ENCODE measurements at regions not wholly inside any gene's neighbourhood (a gene's known extent, or its start where the extent isn't known, plus 50 kb on each side); places are given as distances from the start of the nearest gene placed in this dataset.
A peak's percentile ranks its signal among the peaks of the same experiment; 100 is the strongest.

- FAIRE-seq = no peak
- intact Hi-C loops (cut with DNase I) = no loop called here
- DNase-seq = peak in 1 of 6 donors; percentile 28
These were observed 51.3 kb upstream of the AMZ2 start for GRCh38 chr17:68196394-68197090.

GRCh38 chr17:68197091-68197996 lies 50.5 kb upstream of the AMZ2 start:
- Histone ChIP-seq H3K27ac (no peak overlapping the region), H3K36me3 (no peaks in the 10 kb centered on the region), H3K9me3 (no peaks in the 10 kb centered on the region), H3K4me1 (peaks cover 0 to 26% (median 17%) of the 10 kb centered on the region in 3 donors), H3K4me3 (peak overlapping the region in 2 of 4 donors; percentile 6 to 40), H3K27me3 (peaks cover 0 to 25% (median 3%) of the 10 kb centered on the region in 4 donors)
- TF ChIP-seq CTCF (IDR thresholded peaks at IDR 0.05) = no peak
- peak in 3 of 6 donors; percentile 32 to 78 (median 68) for DNase-seq
- ATAC-seq = peak in 2 of 4 donors; percentile 2 to 6
- WGBS, 2 donors = 3% methylated on average over 50 to 53 of the region's 53 CpGs
- intact Hi-C loops (cut with DNase I) = no loop called here
- FAIRE-seq = no peak

More at GRCh38 chr17:68196394-68197090, 51.3 kb upstream of the AMZ2 start:
- no peak for TF ChIP-seq CTCF (IDR thresholded peaks at IDR 0.05)
- peak overlapping the region in 2 of 4 donors; percentile 6 to 40 for H3K4me3 ChIP-seq
- H3K36me3 ChIP-seq = no peaks in the 10 kb centered on the region
- ATAC-seq = peak in 1 of 4 donors; percentile 4
- peaks cover 0 to 26% (median 17%) of the 10 kb centered on the region in 3 donors for H3K4me1 ChIP-seq
- H3K27ac ChIP-seq = no peak overlapping the region
- WGBS, 2 donors = 0 to 1% methylated on average over 50 to 63 of the region's 63 CpGs
- H3K27me3 ChIP-seq = peaks cover 0 to 25% (median 3%) of the 10 kb centered on the region in 4 donors
- H3K9me3 ChIP-seq = no peaks in the 10 kb centered on the region

DNA sequence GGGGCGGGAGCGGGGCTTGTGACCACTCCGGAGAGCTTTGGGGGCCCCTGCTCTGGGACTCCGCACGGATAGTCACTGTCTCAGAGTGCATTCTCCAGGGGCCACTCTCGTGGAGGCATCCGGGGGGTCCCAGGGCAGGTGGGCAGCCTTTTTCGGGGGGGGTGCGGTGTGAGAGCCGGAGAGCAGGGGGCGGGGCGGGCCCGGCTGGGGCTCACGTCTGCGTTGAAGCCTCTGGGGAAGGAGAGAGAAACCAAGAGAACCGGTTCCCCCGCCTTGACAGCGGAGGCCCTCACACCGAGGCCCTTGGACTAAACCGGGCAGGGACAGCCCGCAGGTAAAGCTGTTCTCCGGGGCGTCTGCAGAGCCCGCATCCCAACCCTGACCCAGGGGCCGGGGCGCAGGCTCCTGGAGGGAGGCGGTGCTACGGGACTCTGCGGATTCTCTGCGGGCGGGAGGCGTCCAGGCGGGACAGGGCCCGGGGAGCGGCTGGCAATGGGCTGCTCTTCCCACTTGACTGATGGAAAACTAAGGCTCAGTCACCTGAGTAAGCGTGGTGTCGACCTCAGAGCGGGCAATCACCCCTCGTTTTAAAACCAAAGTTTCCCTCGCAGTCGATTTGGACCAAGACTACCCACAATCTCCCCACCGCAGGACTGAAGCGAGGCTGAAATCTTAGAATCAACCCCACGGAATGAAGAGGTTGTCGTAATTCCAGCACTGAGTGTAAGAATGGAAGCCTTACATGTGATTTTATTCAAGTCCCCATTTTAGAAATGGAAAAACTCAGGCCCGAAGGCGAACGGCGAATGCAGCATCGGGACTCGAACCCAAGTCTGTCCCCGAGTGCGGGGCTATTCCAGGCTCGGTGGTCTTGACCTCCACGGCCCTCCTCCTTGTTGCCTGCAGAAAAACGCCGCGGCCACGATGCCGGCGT lies 49.6 kb upstream of the AMZ2 start:
- ATAC-seq = peak in 2 of 4 donors; percentile 14 to 19
- peaks cover 0 to 25% (median 3%) of the 10 kb centered on the region in 4 donors for H3K27me3 ChIP-seq
- peak in 1 of 6 donors; percentile 67 for DNase-seq
- intact Hi-C loops (cut with DNase I) = no loop called here
- FAIRE-seq = no peak
- H3K36me3 ChIP-seq = no peaks in the 10 kb centered on the region
- H3K4me1 ChIP-seq = peaks cover 0 to 26% (median 17%) of the 10 kb centered on the region in 3 donors
- no peak overlapping the region for H3K27ac ChIP-seq
- H3K4me3 ChIP-seq = peak overlapping the region in 1 of 4 donors; percentile 40
- no peak for TF ChIP-seq CTCF (IDR thresholded peaks at IDR 0.05)
- no peaks in the 10 kb centered on the region for H3K9me3 ChIP-seq
- WGBS, 2 donors = 11 to 12% methylated on average over 59 to 61 of the region's 61 CpGs
